Mesodermal cell (in vitro differentiated cells): ENCODE measurements at regions not wholly inside any gene's neighbourhood (a gene's known extent, or its start where the extent isn't known, plus 50 kb on each side); places are given as distances from the start of the nearest gene placed in this dataset.

Source experiments
- H3K27ac ChIP-seq: 2 replicates; pipeline ENCODE4 v1.7.0; 2013; ENCODE audit warnings: mild to moderate bottlenecking, low read depth, low read length, moderate library complexity; ENCODE audit not compliant: severe bottlenecking
- H3K36me3 ChIP-seq: 2 replicates; pipeline ENCODE4 v1.7.1; 2013; ENCODE audit warnings: mild to moderate bottlenecking, low read length, moderate library complexity; ENCODE audit not compliant: control insufficient read depth, insufficient read depth
- H3K4me1 ChIP-seq: one replicate; pipeline ENCODE4 v1.7.1; 2013; ENCODE audit warnings: mild to moderate bottlenecking, low read length; ENCODE audit not compliant: insufficient read depth, control insufficient read depth, poor library complexity, severe bottlenecking
- H3K4me3 ChIP-seq: 2 replicates; pipeline ENCODE4 v1.7.0; 2013; ENCODE audit warnings: low read length, control low read depth, mild to moderate bottlenecking; ENCODE audit not compliant: insufficient read depth, poor library complexity, severe bottlenecking; ENCODE audit errors: extremely low read depth
- H3K9me3 ChIP-seq: 2 replicates; pipeline ENCODE4 v1.7.1; 2013; ENCODE audit warnings: mild to moderate bottlenecking, low read length, moderate library complexity; ENCODE audit not compliant: control insufficient read depth
- WGBS, 2 experiments: methylation state at CpG; one replicate each; pipeline ENCODE4 v1.1.5; 2013; ENCODE audit warnings: missing lambda C conversion rate in 2 of 2; ENCODE audit not compliant: insufficient coverage in 2 of 2; 5-methylcytosine and 5-hydroxymethylcytosine counted together

DNA sequence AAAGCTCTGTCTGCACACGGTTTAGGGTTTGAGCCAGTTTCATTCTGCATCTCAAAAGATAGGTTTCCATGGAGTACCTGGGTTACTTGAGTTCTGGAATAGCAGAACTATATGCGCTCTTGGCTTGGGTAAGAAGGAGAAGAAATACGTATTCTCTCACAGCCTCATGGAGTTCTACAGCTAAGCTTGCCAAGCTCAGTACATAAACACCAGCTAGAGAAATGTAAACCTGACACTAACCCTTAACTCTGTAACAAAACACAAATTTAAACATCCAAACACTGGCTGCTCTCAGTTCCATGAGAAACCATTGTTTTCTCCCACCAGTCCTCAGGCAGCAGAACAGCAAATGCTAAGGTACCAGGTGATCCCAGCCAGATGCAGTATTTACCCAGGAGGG, 557.2 kb downstream of the INHBA start:
- WGBS, 2 experiments = 100% methylated on average over 1 to 2 of the region's 3 CpGs
- H3K27ac ChIP-seq = no peak overlapping the region

DNA sequence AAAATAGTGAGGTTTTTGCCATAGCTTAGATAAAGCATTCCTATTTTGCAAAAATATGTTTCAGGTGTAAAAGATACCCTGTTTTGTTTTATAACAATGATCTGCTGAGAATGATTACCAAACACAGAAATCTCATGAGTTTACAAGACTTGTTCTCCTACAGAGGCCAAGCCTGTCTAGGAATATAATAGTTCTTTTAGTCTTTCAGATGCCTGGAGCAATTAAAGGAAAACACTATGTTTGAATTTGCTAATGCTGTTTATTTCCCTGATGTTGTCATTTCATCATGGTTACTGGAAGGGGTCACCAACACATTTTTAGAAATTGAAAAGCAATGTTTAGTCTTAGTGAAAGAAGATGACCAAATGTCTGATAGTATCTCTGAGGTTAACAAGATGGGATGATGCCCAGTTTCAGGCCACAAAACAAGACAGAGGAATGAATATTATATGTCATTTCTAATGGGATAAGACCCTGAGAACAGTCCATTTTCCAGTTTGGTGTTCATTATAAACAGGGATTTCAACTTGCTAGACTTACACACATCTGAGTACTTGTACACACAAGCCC, 559.9 kb downstream of the INHBA start:
- no peaks in the 10 kb centered on the region for H3K36me3 ChIP-seq
- no peak overlapping the region for H3K4me3 ChIP-seq
- H3K9me3 ChIP-seq = no peaks in the 10 kb centered on the region
- no peaks in the 10 kb centered on the region for H3K4me1 ChIP-seq
- no peak overlapping the region for H3K27ac ChIP-seq

More for the DNA sequence above, 557.2 kb downstream of the INHBA start:
- Histone ChIP-seq H3K36me3 (no peaks in the 10 kb centered on the region), H3K9me3 (no peaks in the 10 kb centered on the region), H3K4me3 (no peak overlapping the region), H3K4me1 (no peaks in the 10 kb centered on the region)

DNA sequence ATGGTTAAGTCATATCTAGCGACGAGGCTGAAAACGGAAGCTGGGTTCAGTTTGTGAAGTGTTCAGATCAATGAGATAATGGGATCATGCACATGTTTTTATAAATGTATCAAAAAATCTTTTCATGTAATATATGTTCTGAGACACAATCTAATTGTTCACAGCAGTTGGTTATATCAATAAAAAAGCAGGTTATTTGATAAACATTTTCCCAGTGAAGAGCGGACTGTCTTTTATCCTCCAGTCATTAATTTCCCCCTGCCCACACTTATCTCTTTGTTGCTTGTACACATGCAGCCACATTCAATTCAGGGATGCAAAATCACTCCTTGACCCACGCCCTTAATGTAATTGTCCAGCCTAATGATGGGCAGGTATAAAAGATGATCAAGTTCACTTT, 563.1 kb downstream of the INHBA start:
- Histone ChIP-seq H3K27ac (no peak overlapping the region), H3K36me3 (no peaks in the 10 kb centered on the region), H3K4me3 (no peak overlapping the region), H3K9me3 (no peaks in the 10 kb centered on the region), H3K4me1 (no peaks in the 10 kb centered on the region)
- WGBS, 2 experiments = no CpG with 5 or more reads among the region's 5 CpGs

DNA sequence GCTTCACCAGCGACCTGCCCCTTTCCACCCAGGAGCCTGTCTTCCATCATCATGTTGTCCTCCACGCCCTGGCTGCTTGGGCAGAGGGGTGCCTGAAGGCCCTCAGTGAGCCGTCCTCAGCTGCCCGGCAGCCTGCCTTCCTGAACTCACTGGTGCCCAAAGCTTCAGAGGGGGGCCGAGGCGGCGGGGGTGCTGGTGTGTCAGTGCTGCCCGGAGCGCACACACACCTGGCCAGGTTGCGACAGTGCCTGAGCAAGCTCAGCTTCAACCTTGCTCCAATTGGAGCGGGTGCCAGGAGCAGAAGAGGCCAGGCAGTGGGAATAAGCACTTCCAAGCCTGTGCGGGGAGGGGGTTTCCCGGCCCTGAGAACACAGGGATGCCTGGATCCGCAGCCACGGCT, 566.3 kb downstream of the INHBA start:
- no peaks in the 10 kb centered on the region for H3K9me3 ChIP-seq
- 94 to 98% methylated on average over 15 of the region's 15 CpGs for WGBS, 2 experiments
- H3K36me3 ChIP-seq = no peaks in the 10 kb centered on the region

DNA sequence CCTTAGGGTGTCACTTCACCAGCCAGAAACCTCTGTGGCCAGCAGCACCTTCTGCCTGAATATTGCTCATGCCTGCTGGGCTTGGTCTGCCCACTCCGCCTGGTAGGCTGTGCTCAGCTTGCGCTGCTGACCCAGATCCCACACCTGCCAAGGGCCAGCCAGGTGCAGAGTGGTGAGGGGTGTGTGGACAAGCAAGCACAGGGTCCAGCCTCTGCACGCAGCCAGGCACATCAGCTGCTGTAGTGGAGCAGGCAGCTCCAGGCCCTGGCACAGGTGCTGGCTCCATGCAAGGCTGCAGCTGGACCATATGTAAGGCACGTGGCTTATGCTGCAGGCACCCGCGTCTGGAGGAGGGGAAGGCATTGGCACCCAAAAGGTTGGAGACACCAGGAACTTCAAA, 567.4 kb downstream of the INHBA start:
- Histone ChIP-seq H3K4me1 (no peaks in the 10 kb centered on the region), H3K9me3 (no peaks in the 10 kb centered on the region), H3K4me3 (no peak overlapping the region), H3K27ac (no peak overlapping the region), H3K36me3 (no peaks in the 10 kb centered on the region)
- 89 to 93% methylated on average over 5 to 6 of the region's 6 CpGs for WGBS, 2 experiments

More for the DNA sequence above, 566.3 kb downstream of the INHBA start:
- H3K4me3 ChIP-seq = no peak overlapping the region
- no peak overlapping the region for H3K27ac ChIP-seq
- H3K4me1 ChIP-seq = no peaks in the 10 kb centered on the region

DNA sequence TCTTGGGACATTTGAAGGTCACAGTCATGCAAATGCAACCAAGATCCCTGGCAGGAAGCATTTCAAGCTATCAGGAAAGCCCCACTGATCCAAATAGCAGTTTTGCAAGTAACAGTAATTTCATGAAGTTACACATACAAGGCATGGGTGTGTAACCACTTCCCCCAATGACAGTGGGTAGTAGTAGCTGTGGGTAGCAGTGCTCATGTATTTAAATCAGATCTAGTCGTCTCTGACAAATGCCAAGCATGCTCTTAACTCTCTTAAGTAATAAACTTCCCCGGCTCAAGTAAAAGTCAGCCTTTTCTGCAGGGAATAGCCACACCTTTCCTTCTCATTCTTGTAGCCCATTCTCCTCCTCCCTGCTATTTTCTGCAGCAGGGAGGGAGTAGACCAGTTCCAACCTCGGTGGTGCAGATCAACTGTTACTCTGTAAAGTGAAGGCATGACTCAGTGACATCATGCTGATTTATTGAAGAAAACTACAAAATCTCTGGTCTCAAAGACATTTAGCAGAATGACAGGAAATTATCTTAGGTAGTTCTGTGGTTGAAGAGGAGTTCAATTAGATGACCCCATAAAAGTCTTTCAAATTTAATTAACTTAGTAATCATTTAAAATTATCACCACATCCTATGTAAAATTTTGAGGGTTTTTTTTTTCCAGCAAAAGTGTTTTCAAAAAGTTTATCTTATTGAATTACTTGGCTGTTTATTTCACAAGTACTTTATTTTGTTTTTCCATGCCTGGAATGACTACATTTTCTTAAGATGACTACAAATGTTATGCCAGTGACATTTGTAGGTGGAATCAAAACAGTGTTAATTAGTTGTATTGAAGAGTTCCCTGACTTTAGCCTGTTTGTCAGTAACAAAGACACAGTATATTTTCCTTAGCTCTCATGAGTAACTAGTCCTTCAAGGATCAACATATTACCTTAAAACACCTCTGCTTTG, 568.3 kb downstream of the INHBA start:
- Histone ChIP-seq H3K36me3 (no peaks in the 10 kb centered on the region), H3K27ac (no peak overlapping the region), H3K9me3 (no peaks in the 10 kb centered on the region), H3K4me1 (peaks cover 2% of the 10 kb centered on the region), H3K4me3 (no peak overlapping the region)
- WGBS, 2 experiments = 43 to 52% methylated on average over 2 of the region's 3 CpGs

DNA sequence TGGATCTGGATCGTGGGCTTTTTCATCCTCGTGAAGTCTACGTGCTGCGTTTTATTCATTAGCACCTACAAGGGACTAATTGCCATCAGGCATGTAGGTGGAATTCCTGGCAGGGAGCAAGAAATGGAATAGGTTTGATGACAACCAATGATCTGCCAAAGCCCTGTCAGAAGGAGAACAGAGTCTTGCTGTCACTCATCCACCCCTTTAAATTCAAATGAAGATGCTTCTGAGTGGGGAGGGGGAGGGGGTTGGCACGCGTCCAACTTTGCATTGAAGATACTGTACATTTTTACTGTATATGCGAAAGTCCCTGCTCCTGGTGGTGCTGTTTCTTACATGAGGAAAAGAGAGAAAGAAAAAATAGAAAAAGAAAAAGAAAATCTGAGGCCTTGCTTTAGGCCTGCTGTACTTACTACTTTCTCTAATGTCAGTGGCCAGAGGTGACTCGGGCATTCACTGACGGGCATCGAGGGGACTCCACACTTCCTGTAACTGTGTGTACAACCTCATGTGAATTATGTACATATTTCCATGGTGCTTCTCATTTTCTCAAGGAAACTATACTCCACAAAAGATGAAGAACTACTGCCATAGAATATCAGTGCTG, 569.1 kb downstream of the INHBA start:
- no peak overlapping the region for H3K4me3 ChIP-seq
- WGBS, 2 experiments = 97 to 98% methylated on average over 6 of the region's 10 CpGs

DNA sequence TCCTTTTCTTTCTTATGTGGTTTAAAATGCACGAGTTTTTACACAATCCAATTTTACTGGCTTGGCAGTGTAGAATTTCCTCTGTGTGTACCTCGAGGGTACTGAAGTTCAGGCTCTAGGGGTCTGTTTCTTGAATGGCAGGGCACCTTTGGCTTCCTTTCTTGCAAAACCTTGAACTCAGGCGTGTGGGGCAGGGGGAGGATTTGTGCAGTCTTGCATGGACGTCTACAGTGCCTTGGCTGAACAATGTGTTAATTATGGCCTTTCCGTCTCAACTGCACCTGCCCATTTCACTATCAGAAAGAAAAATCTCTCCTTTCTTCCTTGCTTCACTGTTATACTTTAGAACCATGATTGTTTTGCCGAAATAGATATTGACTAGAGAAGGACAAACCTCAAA, 570.9 kb downstream of the INHBA start:
- H3K36me3 ChIP-seq = no peaks in the 10 kb centered on the region
- no peaks in the 10 kb centered on the region for H3K9me3 ChIP-seq
- no peak overlapping the region for H3K4me3 ChIP-seq
- 89 to 100% methylated on average over 2 to 3 of the region's 6 CpGs for WGBS, 2 experiments
- no peak overlapping the region for H3K27ac ChIP-seq
- H3K4me1 ChIP-seq = peaks cover 2% of the 10 kb centered on the region

More for the DNA sequence above, 569.1 kb downstream of the INHBA start:
- H3K4me1 ChIP-seq = peaks cover 2% of the 10 kb centered on the region
- no peaks in the 10 kb centered on the region for H3K9me3 ChIP-seq
- no peaks in the 10 kb centered on the region for H3K36me3 ChIP-seq
- no peak overlapping the region for H3K27ac ChIP-seq

DNA sequence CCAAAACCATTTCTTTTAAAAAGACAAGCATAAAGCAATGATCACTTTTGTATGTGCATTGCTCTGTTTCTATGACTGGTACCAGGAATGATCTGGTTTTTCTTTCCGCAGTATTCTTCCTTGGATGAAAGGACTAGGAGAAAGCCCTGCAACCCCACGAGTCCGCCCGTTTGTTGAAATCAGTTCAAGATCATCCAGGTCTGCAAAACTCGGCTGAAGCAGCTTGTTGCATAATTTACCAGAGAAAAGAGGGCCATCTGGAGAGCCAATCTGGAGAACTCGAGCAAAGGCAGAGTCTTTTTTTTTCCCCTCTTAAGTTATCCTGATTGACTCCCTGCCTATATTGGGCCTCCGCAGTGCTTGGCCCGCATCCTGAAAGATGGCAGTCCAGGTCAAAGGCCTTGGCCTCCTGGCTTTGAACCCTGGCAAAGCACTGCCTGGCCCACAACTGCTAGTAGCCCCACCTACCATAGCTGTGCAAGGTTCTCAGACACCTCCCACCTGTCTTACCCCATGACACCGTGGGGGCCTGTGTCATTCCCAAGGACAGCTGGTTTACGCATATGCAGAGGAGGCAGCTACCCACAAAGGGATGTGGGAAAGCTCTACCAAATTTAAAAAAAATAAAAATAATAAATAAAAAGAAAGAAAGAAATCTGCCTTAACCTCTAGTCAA, 572.2 kb downstream of the INHBA start:
- H3K4me3 ChIP-seq = no peak overlapping the region
- peaks cover 2% of the 10 kb centered on the region for H3K4me1 ChIP-seq
- no peak overlapping the region for H3K27ac ChIP-seq
- WGBS, 2 experiments = 94 to 97% methylated on average over 7 to 8 of the region's 10 CpGs
- no peaks in the 10 kb centered on the region for H3K36me3 ChIP-seq
- no peaks in the 10 kb centered on the region for H3K9me3 ChIP-seq

DNA sequence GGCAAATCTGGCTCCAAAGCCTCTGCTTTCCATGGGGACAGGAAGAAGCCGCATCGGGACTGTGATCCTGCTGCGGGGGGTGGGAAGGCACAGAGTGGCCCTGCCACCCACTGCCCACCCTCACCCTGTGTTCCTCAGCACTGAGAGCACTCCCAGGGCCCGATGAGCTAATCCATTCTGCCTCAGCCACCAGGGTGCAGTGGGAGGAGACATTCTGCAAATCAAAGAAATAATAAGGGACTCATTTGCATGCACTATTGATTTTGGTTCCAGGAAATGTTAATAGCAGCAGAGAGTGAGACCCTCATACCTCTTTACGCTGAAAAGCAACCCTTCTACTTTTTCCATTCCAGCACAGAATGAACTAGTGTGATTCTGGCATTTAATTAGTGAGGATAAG, 572.8 kb downstream of the INHBA start:
- Histone ChIP-seq H3K9me3 (no peaks in the 10 kb centered on the region), H3K4me1 (peaks cover 2% of the 10 kb centered on the region), H3K4me3 (no peak overlapping the region), H3K36me3 (no peaks in the 10 kb centered on the region), H3K27ac (no peak overlapping the region)
- WGBS, 2 experiments = 71 to 95% methylated on average over 3 to 4 of the region's 5 CpGs
